ENCODE measurements at regions not wholly inside any gene's neighbourhood (a gene's known extent, or its start where the extent isn't known, plus 50 kb on each side); places are given as distances from the start of the nearest gene placed in this dataset.
A peak's percentile ranks its signal among the peaks of the same experiment; 100 is the strongest.

DNA sequence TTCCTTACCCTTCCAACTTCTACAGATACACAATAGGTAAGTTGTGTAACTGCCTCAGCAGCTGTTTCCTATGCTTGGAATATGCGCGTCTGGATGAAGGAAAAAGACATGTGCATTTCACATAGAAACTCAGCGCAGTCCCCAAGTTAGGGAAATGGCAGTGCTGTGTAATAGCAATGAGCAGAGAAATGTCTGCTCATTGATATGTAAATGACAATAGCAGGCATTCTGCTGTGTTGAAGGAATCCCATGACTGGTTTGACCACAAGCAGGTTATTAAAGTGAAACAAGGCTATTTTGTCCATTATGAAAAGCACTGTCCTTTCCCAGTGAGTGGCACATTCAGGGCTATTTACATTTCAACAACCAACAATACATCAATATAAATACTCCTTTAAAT lies 106.6 kb downstream of the BTG1 start:
- no peak for DNase-seq
- Histone ChIP-seq H3K79me2 (ENCODE audit: low read length) (no peaks in the 10 kb centered on the region), H2AFZ (ENCODE audit: low read length) (no peak overlapping the region), H3K4me2 (ENCODE audit: low read depth, low read length) (peak overlapping the region; percentile 14; the same call in 1 of the 2 replicates), H3K27ac (ENCODE audit: low read length) (no peak overlapping the region), H3K4me3 (ENCODE audit: low read length) (no peak overlapping the region), H3K36me3 (replicated peaks; ENCODE audit: insufficient read depth, low read length) (no peaks in the 10 kb centered on the region), H3K9me3 (replicated peaks; ENCODE audit: insufficient read depth, low read length) (no peaks in the 10 kb centered on the region), H3K4me1 (ENCODE audit: low read length) (peaks cover 55% of the 10 kb centered on the region), H3K27me3 (replicated peaks; ENCODE audit: insufficient read depth, low read length) (no peaks in the 10 kb centered on the region), H4K20me1 (ENCODE audit: insufficient read depth, low read length) (no peaks in the 10 kb centered on the region), H3F3A (ENCODE audit: insufficient read depth, low read length) (peaks cover 25% of the 10 kb centered on the region), H3K9ac (ENCODE audit: low read length) (no peak overlapping the region), H3K9me2 (replicated peaks; ENCODE audit: insufficient read depth, low read length) (no peaks in the 10 kb centered on the region)
- TF ChIP-seq EZH2 (optimal IDR thresholded peaks at IDR 0.05; ENCODE audit: low read depth, low read length): no peak
- no peak for TF ChIP-seq CTCF (IDR thresholded peaks at IDR 0.05; ENCODE audit: low read length)
- no peak for TF ChIP-seq EZH2phosphoT487 (IDR thresholded peaks at IDR 0.05; ENCODE audit: low read length)

DNA sequence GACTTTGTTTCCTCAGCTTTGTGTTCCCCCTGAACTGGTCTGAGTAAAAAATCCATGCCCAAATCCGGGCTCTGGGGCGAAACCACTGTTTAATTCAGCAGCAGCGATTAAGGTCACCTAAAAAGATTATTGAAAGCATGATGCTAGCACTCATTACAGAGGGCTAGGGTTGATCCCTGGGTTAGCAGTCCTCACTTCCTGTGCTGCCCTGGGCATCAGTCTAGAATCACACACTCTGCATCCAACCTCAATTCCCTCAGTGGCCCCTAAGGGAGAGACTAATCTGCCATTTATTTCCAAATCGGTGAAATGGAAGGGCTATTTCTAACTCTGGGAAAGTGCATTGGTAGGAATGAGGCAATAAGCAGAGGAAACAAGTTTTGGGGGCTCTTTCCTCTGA lies 107.2 kb downstream of the BTG1 start:
- no peaks in the 10 kb centered on the region for H4K20me1 ChIP-seq (ENCODE audit: insufficient read depth, low read length)
- peaks cover 27% of the 10 kb centered on the region for H3F3A ChIP-seq (ENCODE audit: insufficient read depth, low read length)
- no peak overlapping the region for H3K4me2 ChIP-seq (ENCODE audit: low read depth, low read length)
- H3K27me3 ChIP-seq (replicated peaks; ENCODE audit: insufficient read depth, low read length): no peaks in the 10 kb centered on the region
- no peak for DNase-seq
- H3K9me3 ChIP-seq (replicated peaks; ENCODE audit: insufficient read depth, low read length): no peaks in the 10 kb centered on the region
- H3K27ac ChIP-seq (ENCODE audit: low read length): no peak overlapping the region
- no peak for TF ChIP-seq EZH2phosphoT487 (IDR thresholded peaks at IDR 0.05; ENCODE audit: low read length)
- no peak for TF ChIP-seq EZH2 (optimal IDR thresholded peaks at IDR 0.05; ENCODE audit: low read depth, low read length)
- no peak for TF ChIP-seq CTCF (IDR thresholded peaks at IDR 0.05; ENCODE audit: low read length)
- H3K9ac ChIP-seq (ENCODE audit: low read length): no peak overlapping the region
- H3K9me2 ChIP-seq (replicated peaks; ENCODE audit: insufficient read depth, low read length): no peaks in the 10 kb centered on the region
- peaks cover 55% of the 10 kb centered on the region for H3K4me1 ChIP-seq (ENCODE audit: low read length)
- H2AFZ ChIP-seq (ENCODE audit: low read length): no peak overlapping the region
- no peaks in the 10 kb centered on the region for H3K36me3 ChIP-seq (replicated peaks; ENCODE audit: insufficient read depth, low read length)
- no peak overlapping the region for H3K4me3 ChIP-seq (ENCODE audit: low read length)
- no peaks in the 10 kb centered on the region for H3K79me2 ChIP-seq (ENCODE audit: low read length)

GRCh38 chr12:92036771-92037453 lies 108.7 kb downstream of the BTG1 start:
- peaks cover 50% of the 10 kb centered on the region for H3K4me1 ChIP-seq (ENCODE audit: low read length)
- no peak overlapping the region for H3K4me2 ChIP-seq (ENCODE audit: low read depth, low read length)
- no peak overlapping the region for H3K4me3 ChIP-seq (ENCODE audit: low read length)
- DNase-seq: no peak
- H3K79me2 ChIP-seq (ENCODE audit: low read length): no peaks in the 10 kb centered on the region
- H2AFZ ChIP-seq (ENCODE audit: low read length): no peak overlapping the region
- H4K20me1 ChIP-seq (ENCODE audit: insufficient read depth, low read length): no peaks in the 10 kb centered on the region
- H3K36me3 ChIP-seq (replicated peaks; ENCODE audit: insufficient read depth, low read length): no peaks in the 10 kb centered on the region
- no peaks in the 10 kb centered on the region for H3K9me3 ChIP-seq (replicated peaks; ENCODE audit: insufficient read depth, low read length)
- H3K9ac ChIP-seq (ENCODE audit: low read length): no peak overlapping the region
- H3K9me2 ChIP-seq (replicated peaks; ENCODE audit: insufficient read depth, low read length): no peaks in the 10 kb centered on the region
- no peak overlapping the region for H3K27ac ChIP-seq (ENCODE audit: low read length)
- TF ChIP-seq CTCF (IDR thresholded peaks at IDR 0.05; ENCODE audit: low read length): no peak
- TF ChIP-seq EZH2 (optimal IDR thresholded peaks at IDR 0.05; ENCODE audit: low read depth, low read length): no peak
- TF ChIP-seq EZH2phosphoT487 (IDR thresholded peaks at IDR 0.05; ENCODE audit: low read length): no peak
- peaks cover 25% of the 10 kb centered on the region for H3F3A ChIP-seq (ENCODE audit: insufficient read depth, low read length)
- H3K27me3 ChIP-seq (replicated peaks; ENCODE audit: insufficient read depth, low read length): no peaks in the 10 kb centered on the region
